Tibial artery (tissue), 4 donors: ENCODE measurements at regions not wholly inside any gene's neighbourhood (a gene's known extent, or its start where the extent isn't known, plus 50 kb on each side); places are given as distances from the start of the nearest gene placed in this dataset.

Experiments used
- DNase-seq, 2 donors: peaks; one replicate each; pipeline ENCODE4 v3.0.0-alpha.2; 2019
- H3K27ac ChIP-seq, 2 donors: fragments of 200-600 bp; sonication (generic) in 1 of 2; 1 replicate in 1 of 2; 2 replicates in 1 of 2; pipeline ENCODE4 v1.5.1; 2018 to 2019; ENCODE audit warnings: mild to moderate bottlenecking in 1 of 2
- H3K27me3 ChIP-seq, 2 donors: fragments of 200-600 bp; sonication (generic) in 1 of 2; one replicate each; pipeline versions ENCODE4 v1.5.1 to v1.6.0; 2016 to 2019
- H3K36me3 ChIP-seq, 3 donors: fragments of 200-600 bp; sonication (generic) in 2 of 3; one replicate each; pipeline ENCODE4 v1.5.1; 2016 to 2019; ENCODE audit warnings: mild to moderate bottlenecking in 2 of 3
- H3K4me1 ChIP-seq, 4 donors: fragments of 200-600 bp; sonication (generic) in 2 of 4; 1 replicate in 3 of 4; 2 replicates in 1 of 4; pipeline ENCODE4 v1.5.1; 2016 to 2019
- H3K4me3 ChIP-seq, 2 donors: fragments of 200-600 bp; sonication (generic) in 1 of 2; 1 replicate in 1 of 2; 2 replicates in 1 of 2; pipeline ENCODE4 v1.5.1; 2018 to 2019; ENCODE audit warnings: mild to moderate bottlenecking in 2 of 2
- H3K9me3 ChIP-seq, 3 donors: fragments of 200-600 bp; sonication (generic) in 1 of 3; one replicate each; pipeline ENCODE4 v1.5.1; 2016 to 2019
- CTCF ChIP-seq, 2 experiments: fragments of 200-600 bp in 1 of 2; fragments of 450-650 bp in 1 of 2; IDR thresholded peaks; one replicate each; pipeline ENCODE4 v1.5.1; 2017 to 2019; ENCODE audit warnings: antibody characterized with exemption in 2 of 2, mild to moderate bottlenecking in 1 of 2, moderate library complexity in 1 of 2
- intact Hi-C: fragments of 100-400 bp; cut with DNase I; formaldehyde crosslinking; loops from one replicate; pipeline ENCODE4 v1.15.0; 2023; ENCODE audit warnings: low total_unique reads

DNA sequence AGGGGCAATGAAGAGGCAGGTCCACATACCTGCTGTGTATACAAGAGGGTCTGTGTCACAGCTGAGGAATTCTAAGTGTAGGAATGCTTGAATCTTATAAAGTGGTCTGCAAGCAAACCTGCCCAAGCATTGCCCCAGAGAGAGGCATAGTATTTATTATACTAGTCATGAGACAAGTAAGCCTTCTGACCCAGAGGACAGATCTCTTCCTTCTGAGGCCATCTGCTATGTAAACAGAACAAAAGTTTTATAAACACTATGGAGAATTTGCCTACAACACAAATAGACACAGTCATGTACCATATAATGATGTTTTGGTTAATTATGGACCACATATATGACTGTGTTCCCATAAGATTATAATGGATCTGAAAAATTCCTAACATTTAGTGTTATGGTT is 388.2 kb downstream of the NEBL start:
- TF ChIP-seq CTCF (IDR thresholded peaks at IDR 0.05): no peak
- Histone ChIP-seq H3K27me3 (no peaks in the 10 kb centered on the region), H3K36me3 (no peaks in the 10 kb centered on the region), H3K27ac (no peak overlapping the region), H3K9me3 (no peaks in the 10 kb centered on the region), H3K4me1 (no peaks in the 10 kb centered on the region), H3K4me3 (no peak overlapping the region)
- intact Hi-C loops: no loop called here
- DNase-seq: no peak

DNA sequence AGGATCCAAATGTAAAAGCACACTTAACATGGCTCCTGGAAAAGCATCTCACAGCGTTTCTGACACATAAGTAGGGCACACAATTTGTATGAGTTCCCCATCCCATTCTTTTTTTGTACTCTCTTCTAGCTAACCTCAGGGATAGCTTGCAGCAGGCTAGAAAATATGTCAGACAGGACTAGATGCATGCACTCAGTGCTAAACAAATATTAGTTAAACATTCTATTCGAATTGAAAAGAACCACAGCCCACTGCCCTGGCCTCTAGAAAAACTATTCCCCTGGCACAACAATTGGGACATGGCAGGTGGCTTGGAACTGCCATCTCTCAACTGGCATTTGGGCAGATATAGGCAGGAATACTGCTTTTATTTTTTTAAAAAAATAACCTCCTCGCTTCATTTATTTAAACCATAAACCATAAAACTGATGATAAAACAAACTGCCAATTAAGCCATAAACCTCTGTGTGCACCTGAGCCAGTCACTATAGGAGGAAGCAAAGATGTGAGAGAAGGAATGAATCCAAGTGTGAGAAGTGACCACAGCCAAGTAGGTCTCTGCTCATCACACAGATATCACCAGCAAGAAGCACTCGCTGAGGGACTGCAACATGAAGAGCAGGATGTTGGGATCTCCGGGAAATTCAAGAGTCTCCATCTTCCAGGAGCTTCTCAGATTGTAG is 394.1 kb downstream of the NEBL start:
- TF ChIP-seq CTCF (IDR thresholded peaks at IDR 0.05): no peak
- no peak for DNase-seq
- Histone ChIP-seq H3K9me3 (no peaks in the 10 kb centered on the region), H3K27ac (no peak overlapping the region), H3K4me3 (no peak overlapping the region), H3K4me1 (no peaks in the 10 kb centered on the region), H3K36me3 (no peaks in the 10 kb centered on the region), H3K27me3 (no peaks in the 10 kb centered on the region)
- intact Hi-C loops: no loop called here

DNA sequence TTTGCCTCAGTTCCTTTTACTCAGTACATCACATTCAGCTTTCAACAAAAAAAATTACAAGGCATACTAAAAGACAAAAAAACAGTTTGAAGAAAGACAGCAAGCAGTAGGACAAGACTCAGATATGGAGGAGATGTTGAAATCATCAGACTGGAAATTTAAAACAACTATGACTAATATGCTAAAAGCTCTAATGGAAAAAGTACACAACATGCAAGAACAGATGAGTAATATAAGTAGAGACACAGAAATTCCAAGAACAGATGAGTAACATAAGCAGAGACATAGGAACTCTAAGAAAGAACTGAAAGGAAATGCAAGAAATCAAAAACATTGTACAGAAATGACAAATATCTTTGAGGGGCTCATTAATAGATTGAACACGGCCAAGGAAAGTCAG is 402.6 kb downstream of the NEBL start:
- peaks cover 0 to 4% (median 3%) of the 10 kb centered on the region in 3 donors for H3K9me3 ChIP-seq
- H3K4me3 ChIP-seq: no peak overlapping the region
- no peak for TF ChIP-seq CTCF (IDR thresholded peaks at IDR 0.05)
- DNase-seq: no peak
- H3K36me3 ChIP-seq: no peaks in the 10 kb centered on the region
- H3K27ac ChIP-seq: no peak overlapping the region
- no peaks in the 10 kb centered on the region for H3K4me1 ChIP-seq
- no peaks in the 10 kb centered on the region for H3K27me3 ChIP-seq
- intact Hi-C loops: no loop called here

GRCh38 chr10:20492447-20492846 is 404.7 kb downstream of the NEBL start:
- no peaks in the 10 kb centered on the region for H3K4me1 ChIP-seq
- peaks cover 0 to 4% (median 3%) of the 10 kb centered on the region in 3 donors for H3K9me3 ChIP-seq
- intact Hi-C loops: no loop called here
- no peak overlapping the region for H3K4me3 ChIP-seq
- TF ChIP-seq CTCF (IDR thresholded peaks at IDR 0.05): no peak
- H3K27ac ChIP-seq: no peak overlapping the region
- DNase-seq: no peak
- H3K27me3 ChIP-seq: no peaks in the 10 kb centered on the region
- no peaks in the 10 kb centered on the region for H3K36me3 ChIP-seq

DNA sequence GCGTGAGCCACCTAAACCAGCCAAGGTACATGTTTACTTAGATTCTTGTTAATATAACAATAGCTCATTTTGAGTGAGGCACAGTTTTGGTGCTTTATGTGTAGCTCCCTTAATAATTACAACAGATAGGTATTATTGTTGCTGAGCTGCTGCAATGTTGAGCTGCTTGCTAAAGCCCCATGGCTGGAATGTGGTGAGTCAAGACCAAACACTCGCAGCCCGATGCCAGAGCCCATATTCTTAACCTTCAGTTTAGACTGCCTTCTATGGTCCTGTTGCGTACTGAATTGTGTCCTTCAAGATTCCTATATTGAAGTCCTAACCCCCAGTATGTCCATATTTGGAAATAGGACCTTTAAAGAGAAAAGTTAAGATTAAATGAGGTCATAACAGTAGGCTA is 407.1 kb downstream of the NEBL start:
- Histone ChIP-seq H3K4me1 (no peaks in the 10 kb centered on the region), H3K36me3 (no peaks in the 10 kb centered on the region), H3K4me3 (no peak overlapping the region), H3K9me3 (peaks cover 0 to 4% (median 3%) of the 10 kb centered on the region in 3 donors), H3K27me3 (no peaks in the 10 kb centered on the region), H3K27ac (no peak overlapping the region)
- intact Hi-C loops: no loop called here
- DNase-seq: no peak
- no peak for TF ChIP-seq CTCF (IDR thresholded peaks at IDR 0.05)

DNA sequence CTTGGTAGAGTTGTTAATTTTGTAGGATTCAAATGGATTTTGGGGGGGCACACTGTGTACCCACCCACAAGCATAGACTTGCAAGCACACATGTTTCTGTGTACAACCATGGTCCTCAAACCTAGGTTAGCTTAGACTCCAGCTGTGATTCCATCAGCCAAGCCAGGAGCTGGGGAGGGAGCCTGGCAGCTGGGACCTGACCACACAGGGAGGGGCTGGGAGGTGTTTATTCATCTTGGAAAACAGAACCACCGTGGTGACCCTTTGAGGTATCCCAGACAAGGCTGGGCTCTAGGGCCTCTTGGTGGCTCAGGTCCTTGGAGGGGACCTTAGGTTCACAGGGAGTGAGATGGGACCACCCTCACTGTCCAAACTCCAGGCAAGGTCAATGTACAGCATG is 410.3 kb downstream of the NEBL start:
- no peaks in the 10 kb centered on the region for H3K9me3 ChIP-seq
- no peaks in the 10 kb centered on the region for H3K27me3 ChIP-seq
- no peak for TF ChIP-seq CTCF (IDR thresholded peaks at IDR 0.05)
- no peak overlapping the region for H3K27ac ChIP-seq
- H3K4me1 ChIP-seq: no peaks in the 10 kb centered on the region
- no peak overlapping the region for H3K4me3 ChIP-seq
- DNase-seq: no peak
- no peaks in the 10 kb centered on the region for H3K36me3 ChIP-seq
- intact Hi-C loops: no loop called here
